Effector memory CD4-positive, alpha-beta T cell (primary cell): ENCODE measurements at regions not wholly inside any gene's neighbourhood (a gene's known extent, or its start where the extent isn't known, plus 50 kb on each side); places are given as distances from the start of the nearest gene placed in this dataset.

Experiments
- DNase-seq, 3 donors: peaks; one replicate each; pipeline ENCODE4 v3.0.0-alpha.2; 2020
- H3K27ac ChIP-seq: 2 replicates; pipeline ENCODE4 v1.7.0; 2013; ENCODE audit warnings: mild to moderate bottlenecking, low read length, moderate library complexity; ENCODE audit not compliant: insufficient read depth, poor library complexity, severe bottlenecking
- H3K27me3 ChIP-seq: replicated peaks from 2 replicates; pipeline ENCODE4 v1.7.0; 2013; ENCODE audit warnings: mild to moderate bottlenecking, low read length; ENCODE audit not compliant: insufficient read depth, control insufficient read depth, poor library complexity, severe bottlenecking
- H3K36me3 ChIP-seq: 2 replicates; pipeline ENCODE4 v1.7.0; 2013; ENCODE audit warnings: mild to moderate bottlenecking, low read length, moderate library complexity; ENCODE audit not compliant: control insufficient read depth, insufficient read depth
- H3K4me1 ChIP-seq: 2 replicates; pipeline ENCODE4 v1.7.0; 2013; ENCODE audit warnings: low read length, mild to moderate bottlenecking; ENCODE audit not compliant: control insufficient read depth, insufficient read depth, poor library complexity, severe bottlenecking
- H3K4me3 ChIP-seq: 2 replicates; pipeline ENCODE4 v1.7.0; 2013; ENCODE audit warnings: low read length, low read depth, mild to moderate bottlenecking; ENCODE audit not compliant: insufficient read depth, poor library complexity, severe bottlenecking
- H3K9me3 ChIP-seq: 2 replicates; pipeline ENCODE4 v1.7.0; 2013; ENCODE audit warnings: mild to moderate bottlenecking, low read length, moderate library complexity; ENCODE audit not compliant: control insufficient read depth

- no peaks in the 10 kb centered on the region for H3K4me1 ChIP-seq
- H3K9me3 ChIP-seq = no peaks in the 10 kb centered on the region
- H3K27me3 ChIP-seq = no peaks in the 10 kb centered on the region
- H3K27ac ChIP-seq = no peak overlapping the region
- DNase-seq = no peak
- H3K36me3 ChIP-seq = no peaks in the 10 kb centered on the region
- peak overlapping the region; percentile 24 for H3K4me3 ChIP-seq
Observed at GRCh38 chr9:20043035-20043434, 254.2 kb upstream of the SLC24A2 start.

DNA sequence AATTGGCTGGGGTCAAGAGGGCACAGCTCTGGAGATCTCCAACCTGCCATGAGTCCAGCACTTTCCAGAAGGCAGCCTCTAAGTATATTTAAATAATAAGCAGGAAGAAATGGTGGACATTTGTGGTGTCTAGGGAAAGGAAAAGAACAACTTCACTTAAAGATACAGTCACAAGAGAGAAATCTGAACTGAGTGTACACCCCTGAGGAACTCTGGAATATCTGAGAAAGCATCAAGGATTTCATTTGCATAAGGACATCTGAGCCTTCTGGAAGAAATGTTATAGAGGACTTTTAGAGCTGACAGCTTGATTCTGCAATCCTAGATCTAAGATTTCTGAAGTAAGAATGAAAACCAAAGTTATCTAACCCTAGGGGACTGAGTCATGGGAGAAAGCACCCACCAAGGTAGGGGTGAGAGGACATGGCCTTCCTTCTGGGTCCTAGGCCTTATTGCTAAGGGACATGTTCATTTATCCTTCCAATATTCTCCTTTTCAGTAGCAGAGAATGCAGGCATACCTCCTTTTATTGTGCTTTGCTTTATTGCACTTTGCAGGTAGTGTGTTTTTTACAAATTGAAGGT is 253.4 kb upstream of the SLC24A2 start:
- Histone ChIP-seq H3K4me1 (no peaks in the 10 kb centered on the region), H3K27me3 (no peaks in the 10 kb centered on the region), H3K9me3 (no peaks in the 10 kb centered on the region), H3K36me3 (no peaks in the 10 kb centered on the region), H3K4me3 (no peak overlapping the region), H3K27ac (no peak overlapping the region)
- DNase-seq = no peak

DNA sequence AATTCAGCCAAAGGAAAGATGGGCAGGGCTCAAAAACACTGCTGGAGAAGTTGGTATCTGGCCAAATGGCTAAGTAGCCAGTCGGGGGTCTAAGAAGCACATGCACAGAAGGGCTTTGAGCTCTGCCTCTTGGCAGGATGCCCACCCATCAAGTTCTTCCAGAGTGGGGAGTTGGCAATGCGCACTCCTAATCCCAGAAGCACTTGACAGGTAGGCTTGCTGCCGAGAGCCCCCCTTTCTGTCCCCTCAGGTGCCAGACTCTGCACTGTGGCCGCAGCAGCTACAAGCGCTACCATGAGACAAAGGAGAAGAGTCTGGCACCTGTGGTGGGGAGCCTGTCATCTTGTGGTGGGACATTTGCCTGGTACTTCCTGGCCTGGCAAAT is 252.9 kb upstream of the SLC24A2 start:
- no peak overlapping the region for H3K4me3 ChIP-seq
- DNase-seq = no peak
- no peaks in the 10 kb centered on the region for H3K9me3 ChIP-seq
- no peak overlapping the region for H3K27ac ChIP-seq
- no peaks in the 10 kb centered on the region for H3K36me3 ChIP-seq
- no peaks in the 10 kb centered on the region for H3K4me1 ChIP-seq
- no peaks in the 10 kb centered on the region for H3K27me3 ChIP-seq

DNA sequence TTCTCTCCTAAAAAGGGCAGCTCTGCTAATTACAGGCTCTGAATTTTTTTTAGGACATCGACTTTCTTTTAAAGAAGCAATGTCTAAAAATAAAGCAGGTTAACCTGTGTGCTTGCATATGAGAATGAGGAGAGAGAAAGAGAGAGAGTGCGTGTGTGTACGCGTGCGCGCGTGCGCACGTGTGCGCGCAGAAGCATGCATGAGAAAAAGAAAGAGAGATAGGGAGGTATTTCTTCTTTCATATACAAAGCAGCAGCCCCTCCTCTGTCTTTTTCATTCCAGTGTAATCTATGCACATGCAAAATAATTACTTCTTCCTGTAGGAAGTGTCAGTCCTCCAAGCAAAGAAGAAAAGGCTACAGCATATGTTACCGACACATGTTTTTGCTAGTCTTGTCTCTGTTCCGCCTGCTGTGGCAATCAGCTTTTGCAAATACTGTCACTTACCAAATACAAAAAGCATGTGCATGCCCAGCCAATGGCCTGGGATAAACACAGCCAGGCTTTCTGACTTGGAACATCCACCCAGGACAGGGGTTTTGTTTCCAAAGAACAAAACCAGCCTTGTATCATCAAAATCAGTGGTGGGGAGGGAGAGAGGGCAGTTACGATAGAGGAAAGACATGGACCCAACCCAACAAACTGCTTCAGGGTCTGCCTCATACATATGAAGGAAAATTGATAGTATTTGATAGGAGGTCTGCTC is 252.3 kb upstream of the SLC24A2 start:
- Histone ChIP-seq H3K36me3 (no peaks in the 10 kb centered on the region), H3K4me1 (no peaks in the 10 kb centered on the region), H3K27me3 (no peaks in the 10 kb centered on the region), H3K4me3 (no peak overlapping the region), H3K27ac (no peak overlapping the region), H3K9me3 (no peaks in the 10 kb centered on the region)
- DNase-seq = no peak

- no peaks in the 10 kb centered on the region for H3K36me3 ChIP-seq
- H3K4me1 ChIP-seq = no peaks in the 10 kb centered on the region
- no peak overlapping the region for H3K4me3 ChIP-seq
- no peaks in the 10 kb centered on the region for H3K9me3 ChIP-seq
- no peak overlapping the region for H3K27ac ChIP-seq
- no peaks in the 10 kb centered on the region for H3K27me3 ChIP-seq
- DNase-seq = no peak
Observed at GRCh38 chr9:20037699-20038098, 248.9 kb upstream of the SLC24A2 start.

GRCh38 chr9:20033511-20033910 is 244.7 kb upstream of the SLC24A2 start:
- no peaks in the 10 kb centered on the region for H3K36me3 ChIP-seq

DNA sequence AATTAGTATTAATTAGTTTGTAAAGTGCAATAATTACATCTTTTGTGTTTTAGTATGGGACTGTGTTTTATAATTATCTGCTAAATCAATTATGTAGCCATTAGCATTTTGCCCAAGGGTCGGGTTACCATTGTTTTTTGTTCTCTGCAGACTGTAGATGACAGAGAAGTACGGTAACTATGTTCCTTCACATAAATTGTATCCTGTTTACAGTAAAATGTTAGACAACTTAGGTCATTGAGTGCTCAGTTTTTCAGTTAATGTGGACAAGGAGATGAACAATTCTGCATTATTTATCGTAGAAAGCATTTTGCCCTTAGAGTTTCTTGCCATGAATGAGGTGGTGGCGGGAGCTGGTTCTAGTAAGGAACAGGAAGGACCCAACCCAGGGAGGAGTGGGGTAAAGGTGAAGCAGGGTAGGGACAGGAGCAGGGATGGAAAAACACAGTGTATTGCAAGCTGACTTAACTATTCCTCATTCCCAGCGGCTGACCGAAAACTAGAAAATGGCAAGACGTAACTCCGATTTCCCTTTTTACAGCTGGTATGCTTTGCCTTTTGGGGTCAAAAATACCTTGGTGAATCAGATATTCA is 243.7 kb upstream of the SLC24A2 start:
- no peaks in the 10 kb centered on the region for H3K4me1 ChIP-seq
- H3K27ac ChIP-seq = no peak overlapping the region
- no peaks in the 10 kb centered on the region for H3K27me3 ChIP-seq
- H3K9me3 ChIP-seq = no peaks in the 10 kb centered on the region
- H3K36me3 ChIP-seq = no peaks in the 10 kb centered on the region
- no peak for DNase-seq
- H3K4me3 ChIP-seq = no peak overlapping the region

More at GRCh38 chr9:20033511-20033910, 244.7 kb upstream of the SLC24A2 start:
- Histone ChIP-seq H3K4me3 (no peak overlapping the region), H3K4me1 (no peaks in the 10 kb centered on the region), H3K9me3 (no peaks in the 10 kb centered on the region), H3K27me3 (no peaks in the 10 kb centered on the region), H3K27ac (no peak overlapping the region)
- no peak for DNase-seq

DNA sequence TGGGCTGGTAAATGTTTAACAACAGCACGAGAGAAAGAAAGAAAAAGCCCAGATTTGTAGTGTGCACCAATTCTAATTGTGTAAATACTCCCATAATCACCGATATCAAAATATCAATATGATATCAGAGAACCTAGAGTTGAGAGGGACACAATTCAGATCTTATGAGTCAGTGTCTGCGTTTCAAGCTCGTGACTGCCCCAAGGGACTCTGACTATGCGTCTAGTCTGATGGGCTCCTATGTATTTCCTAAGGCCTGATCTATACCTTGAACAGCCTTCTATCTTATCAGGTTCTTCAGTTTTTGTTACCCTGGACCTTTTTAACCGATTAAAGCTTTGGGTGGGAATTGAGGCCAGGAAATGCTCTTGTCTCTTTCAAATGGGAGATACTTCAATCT is 243.0 kb upstream of the SLC24A2 start:
- no peak overlapping the region for H3K4me3 ChIP-seq
- no peaks in the 10 kb centered on the region for H3K9me3 ChIP-seq
- no peaks in the 10 kb centered on the region for H3K36me3 ChIP-seq
- no peak for DNase-seq
- no peak overlapping the region for H3K27ac ChIP-seq
- H3K27me3 ChIP-seq = no peaks in the 10 kb centered on the region
- no peaks in the 10 kb centered on the region for H3K4me1 ChIP-seq

- no peak overlapping the region for H3K4me3 ChIP-seq
Observed at GRCh38 chr9:20030671-20031070, 241.8 kb upstream of the SLC24A2 start.

DNA sequence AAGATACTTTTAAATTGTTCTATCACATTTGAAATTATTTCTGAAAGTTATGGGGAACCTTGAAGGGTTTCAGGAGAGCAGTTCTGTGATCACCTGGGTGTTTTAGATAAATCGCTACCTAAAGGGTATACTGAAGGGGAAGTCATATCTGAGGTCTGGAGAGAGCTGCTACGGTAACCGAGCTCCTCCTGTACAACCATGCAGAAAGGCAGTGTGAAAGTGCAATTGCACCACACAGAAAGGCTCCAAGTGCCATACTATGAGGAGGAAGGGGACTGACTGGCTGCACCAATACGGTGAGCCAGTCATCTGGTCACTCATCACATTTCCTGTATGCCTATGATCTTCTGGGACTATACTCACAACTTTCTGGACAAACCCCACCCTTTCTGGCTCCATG is 241.4 kb upstream of the SLC24A2 start:
- no peak overlapping the region for H3K27ac ChIP-seq
- H3K27me3 ChIP-seq = no peaks in the 10 kb centered on the region
- DNase-seq = no peak

More at GRCh38 chr9:20030671-20031070, 241.8 kb upstream of the SLC24A2 start:
- H3K27me3 ChIP-seq = no peaks in the 10 kb centered on the region
- DNase-seq = no peak
- H3K27ac ChIP-seq = no peak overlapping the region
- no peaks in the 10 kb centered on the region for H3K4me1 ChIP-seq
- H3K9me3 ChIP-seq = no peaks in the 10 kb centered on the region
- H3K36me3 ChIP-seq = no peaks in the 10 kb centered on the region

More for the DNA sequence above, 241.4 kb upstream of the SLC24A2 start:
- Histone ChIP-seq H3K4me3 (no peak overlapping the region), H3K36me3 (no peaks in the 10 kb centered on the region), H3K4me1 (no peaks in the 10 kb centered on the region), H3K9me3 (no peaks in the 10 kb centered on the region)
